Thoracic aorta (tissue), 2 donors: ENCODE measurements at regions not wholly inside any gene's neighbourhood (a gene's known extent, or its start where the extent isn't known, plus 50 kb on each side); places are given as distances from the start of the nearest gene placed in this dataset.

Experiments used
- ATAC-seq: fragments of 150-250 bp; one replicate; pipeline ENCODE4 v1.8.0; 2017; ENCODE audit warnings: low read depth; ENCODE audit not compliant: insufficient number of reproducible peaks, low FRiP score
- DNase-seq: peaks from one replicate; pipeline ENCODE4 v3.0.0-alpha.2; 2020; ENCODE audit warnings: low spot score
- H3K27ac ChIP-seq, 2 donors: fragments of 200-600 bp; sonication (generic); 1 replicate in 1 of 2; 2 replicates in 1 of 2; pipeline ENCODE4 v1.5.1; 2016; ENCODE audit warnings: mild to moderate bottlenecking in 2 of 2, moderate library complexity in 2 of 2
- H3K27me3 ChIP-seq: fragments of 200-600 bp; sonication (generic); replicated peaks from 2 replicates; pipeline ENCODE4 v1.6.0; 2016; ENCODE audit warnings: mild to moderate bottlenecking; ENCODE audit not compliant: insufficient read depth
- H3K36me3 ChIP-seq: fragments of 200-600 bp; sonication (generic); one replicate; pipeline ENCODE4 v1.5.1; 2016
- H3K4me1 ChIP-seq, 2 donors: fragments of 200-600 bp; sonication (generic); 1 replicate in 1 of 2; 2 replicates in 1 of 2; pipeline versions ENCODE4 v1.5.1 to v1.6.0; 2016; ENCODE audit warnings: low read depth in 2 of 2, mild to moderate bottlenecking in 1 of 2; ENCODE audit not compliant: control insufficient read depth in 1 of 2
- H3K4me3 ChIP-seq: fragments of 200-600 bp; sonication (generic); 2 replicates; pipeline ENCODE4 v1.5.1; 2016; ENCODE audit warnings: mild to moderate bottlenecking
- H3K9me3 ChIP-seq: fragments of 200-600 bp; sonication (generic); 2 replicates; pipeline ENCODE4 v1.5.1; 2016
- CTCF ChIP-seq: fragments of 200-600 bp; sonication (generic); IDR thresholded peaks from one replicate; pipeline ENCODE4 v1.5.1; 2019; ENCODE audit warnings: antibody characterized with exemption

- Histone ChIP-seq H3K36me3 (no peaks in the 10 kb centered on the region), H3K27ac (no peak overlapping the region), H3K27me3 (no peaks in the 10 kb centered on the region), H3K4me3 (no peak overlapping the region), H3K9me3 (no peaks in the 10 kb centered on the region), H3K4me1 (no peaks in the 10 kb centered on the region)
- DNase-seq, result no peak
- no peak for TF ChIP-seq CTCF
- no peak for ATAC-seq
Observed at GRCh38 chr20:51097351-51098120, 74.6 kb upstream of the KCNG1 start.

- Histone ChIP-seq H3K27ac (no peak overlapping the region), H3K27me3 (no peaks in the 10 kb centered on the region), H3K4me3 (no peak overlapping the region), H3K4me1 (no peaks in the 10 kb centered on the region), H3K9me3 (no peaks in the 10 kb centered on the region), H3K36me3 (no peaks in the 10 kb centered on the region)
- no peak for DNase-seq
- no peak for TF ChIP-seq CTCF
- no peak for ATAC-seq
Observed at GRCh38 chr20:51096582-51097267, 73.8 kb upstream of the KCNG1 start.

- no peak for ATAC-seq
- Histone ChIP-seq H3K27me3 (no peaks in the 10 kb centered on the region), H3K27ac (no peak overlapping the region), H3K4me3 (no peak overlapping the region), H3K36me3 (no peaks in the 10 kb centered on the region), H3K9me3 (no peaks in the 10 kb centered on the region), H3K4me1 (no peaks in the 10 kb centered on the region)
- no peak for TF ChIP-seq CTCF
- DNase-seq, result no peak
Observed at GRCh38 chr20:51095633-51096521, 73.0 kb upstream of the KCNG1 start.

GRCh38 chr20:51094221-51094620 is 71.3 kb upstream of the KCNG1 start:
- H3K4me3 ChIP-seq, result no peak overlapping the region
- no peak for ATAC-seq
- no peaks in the 10 kb centered on the region for H3K4me1 ChIP-seq
- H3K27me3 ChIP-seq, result no peaks in the 10 kb centered on the region
- DNase-seq, result no peak
- no peak overlapping the region for H3K27ac ChIP-seq
- no peaks in the 10 kb centered on the region for H3K36me3 ChIP-seq
- H3K9me3 ChIP-seq, result no peaks in the 10 kb centered on the region
- no peak for TF ChIP-seq CTCF

- Histone ChIP-seq H3K27me3 (no peaks in the 10 kb centered on the region), H3K9me3 (no peaks in the 10 kb centered on the region), H3K4me3 (no peak overlapping the region), H3K4me1 (no peaks in the 10 kb centered on the region), H3K36me3 (no peaks in the 10 kb centered on the region), H3K27ac (no peak overlapping the region)
- TF ChIP-seq CTCF, result no peak
- ATAC-seq (no peak), DNase-seq (no peak)
Observed at GRCh38 chr20:51093240-51093763, 70.4 kb upstream of the KCNG1 start.
